SU-DHL-6 (cell line): ENCODE measurements at regions not wholly inside any gene's neighbourhood (a gene's known extent, or its start where the extent isn't known, plus 50 kb on each side); places are given as distances from the start of the nearest gene placed in this dataset.

Source experiments
- H2AFZ ChIP-seq: fragments of 200-600 bp; sonication (generic); 2 replicates; pipeline ENCODE4 v1.6.1; 2014; ENCODE audit warnings: low read depth, mild to moderate bottlenecking, moderate library complexity, mixed read lengths, antibody characterized with exemption, low read length; ENCODE audit not compliant: severe bottlenecking
- H3F3A ChIP-seq: fragments of 200-600 bp; shearing (Covaris generic); 2 replicates; pipeline ENCODE4 v1.6.0; 2016; ENCODE audit warnings: antibody characterized with exemption, mild to moderate bottlenecking; ENCODE audit not compliant: insufficient read depth
- H3K27ac ChIP-seq: fragments of 200-600 bp; sonication (generic); 2 replicates; pipeline ENCODE4 v1.5.1; 2016; ENCODE audit warnings: low read depth, mild to moderate bottlenecking, low read length, moderate library complexity, mixed read lengths
- H3K27me3 ChIP-seq: fragments of 200-600 bp; sonication (generic), shearing (Covaris generic); 2 replicates; pipeline ENCODE4 v1.6.0; 2014; ENCODE audit warnings: mild to moderate bottlenecking, low read length
- H3K36me3 ChIP-seq: fragments of 200-600 bp; sonication (generic); 2 replicates; pipeline ENCODE4 v1.6.1; 2014; ENCODE audit warnings: mild to moderate bottlenecking, low read length, mixed read lengths
- H3K4me2 ChIP-seq: fragments of 300-600, 200-600 bp; shearing (Covaris generic), sonication (generic); 2 replicates; pipeline ENCODE4 v1.6.0; 2014; ENCODE audit warnings: low read length, low read depth, mild to moderate bottlenecking; ENCODE audit not compliant: poor library complexity, severe bottlenecking
- H3K4me3 ChIP-seq: fragments of 200-600 bp; sonication (generic); 2 replicates; pipeline ENCODE4 v1.5.1; 2014; ENCODE audit warnings: antibody characterized with exemption, low read length, mild to moderate bottlenecking, mixed read lengths; ENCODE audit not compliant: insufficient read depth, poor library complexity, severe bottlenecking
- H3K79me2 ChIP-seq: fragments of 200-600 bp; sonication (generic); 2 replicates; pipeline ENCODE4 v1.6.1; 2014; ENCODE audit warnings: mild to moderate bottlenecking, low read length, moderate library complexity; ENCODE audit not compliant: insufficient read depth
- H3K9ac ChIP-seq: fragments of 200-600 bp; sonication (generic); 2 replicates; pipeline ENCODE4 v1.7.0; 2014; ENCODE audit warnings: mild to moderate bottlenecking, low read length
- H3K9me2 ChIP-seq: fragments of 200-600 bp; sonication (generic); replicated peaks from 2 replicates; pipeline ENCODE4 v1.6.1; 2014; ENCODE audit warnings: low read length; ENCODE audit not compliant: insufficient read depth
- H3K9me3 ChIP-seq: fragments of 200-600 bp; sonication (generic); 2 replicates; pipeline ENCODE4 v1.6.1; 2014; ENCODE audit warnings: low read length, mixed read lengths; ENCODE audit not compliant: insufficient read depth
- H4K20me1 ChIP-seq: fragments of 200-600 bp; sonication (generic); 2 replicates; pipeline ENCODE4 v1.6.1; 2014; ENCODE audit warnings: low read depth, mild to moderate bottlenecking, antibody characterized with exemption, low read length, moderate library complexity, mixed read lengths
- CTCF ChIP-seq: fragments of 200-600 bp; sonication (generic); IDR thresholded peaks from one replicate; pipeline ENCODE4 v1.5.1; 2017; ENCODE audit warnings: antibody characterized with exemption, mild to moderate bottlenecking, low read length, moderate library complexity; ENCODE audit not compliant: insufficient read depth, poor library complexity, severe bottlenecking
- EZH2phosphoT487 ChIP-seq: fragments of 200-600 bp; sonication (generic), shearing (Covaris generic); conservative IDR thresholded peaks from 2 replicates; pipeline ENCODE4 v1.6.1; 2018; ENCODE audit warnings: mild to moderate bottlenecking, antibody characterized with exemption, low read length, moderate library complexity, mixed read lengths

GRCh38 chr13:58935689-58936088, 1228.0 kb downstream of the DIAPH3 start:
- Histone ChIP-seq H3K79me2 (no peaks in the 10 kb centered on the region), H3K9ac (no peak overlapping the region), H3K4me3 (no peak overlapping the region), H3K9me3 (no peaks in the 10 kb centered on the region; the same call in 1 of the 2 replicates), H3K27ac (no peak overlapping the region), H3K4me2 (no peak overlapping the region), H3K9me2 (no peaks in the 10 kb centered on the region), H3K36me3 (no peaks in the 10 kb centered on the region; the same call in 1 of the 2 replicates), H3K27me3 (no peaks in the 10 kb centered on the region), H3F3A (no peaks in the 10 kb centered on the region), H4K20me1 (no peaks in the 10 kb centered on the region), H2AFZ (no peak overlapping the region)
- TF ChIP-seq EZH2phosphoT487 (no peak), CTCF (no peak)

- Histone ChIP-seq H3K9ac (no peak overlapping the region), H3K9me2 (no peaks in the 10 kb centered on the region), H4K20me1 (no peaks in the 10 kb centered on the region), H3F3A (no peaks in the 10 kb centered on the region), H3K27me3 (no peaks in the 10 kb centered on the region), H3K27ac (no peak overlapping the region), H3K4me2 (no peak overlapping the region), H3K9me3 (peaks cover 16% of the 10 kb centered on the region; the same call in 1 of the 2 replicates), H3K4me3 (no peak overlapping the region), H3K79me2 (no peaks in the 10 kb centered on the region), H3K36me3 (no peaks in the 10 kb centered on the region), H2AFZ (no peak overlapping the region)
- TF ChIP-seq CTCF: no peak
- TF ChIP-seq EZH2phosphoT487: no peak
Observed at GRCh38 chr13:58946274-58946673, 1217.5 kb downstream of the DIAPH3 start.

GRCh38 chr13:58949646-58950045, 1214.1 kb downstream of the DIAPH3 start:
- Histone ChIP-seq H3K9me3 (peaks cover 16% of the 10 kb centered on the region; the same call in 1 of the 2 replicates), H3K27me3 (no peaks in the 10 kb centered on the region), H3K36me3 (no peaks in the 10 kb centered on the region), H3K79me2 (no peaks in the 10 kb centered on the region), H3K4me3 (no peak overlapping the region), H3K9me2 (no peaks in the 10 kb centered on the region), H3K27ac (no peak overlapping the region), H2AFZ (no peak overlapping the region), H4K20me1 (no peaks in the 10 kb centered on the region), H3K4me2 (no peak overlapping the region), H3F3A (no peaks in the 10 kb centered on the region), H3K9ac (no peak overlapping the region)
- no peak for TF ChIP-seq CTCF
- no peak for TF ChIP-seq EZH2phosphoT487
